Gastrocnemius medialis (tissue), 4 donors: ENCODE measurements at regions not wholly inside any gene's neighbourhood (a gene's known extent, or its start where the extent isn't known, plus 50 kb on each side); places are given as distances from the start of the nearest gene placed in this dataset.

ENCODE experiments used
- ATAC-seq, 2 donors: fragments of 150-250 bp; one replicate each; pipeline ENCODE4 v1.9.1; 2016
- DNase-seq, 2 donors: peaks; one replicate each; pipeline ENCODE4 v3.0.0-alpha.2; 2019
- H3K27ac ChIP-seq, 4 donors: fragments of 200-600 bp; sonication (generic); 1 replicate in 1 of 4; 2 replicates in 3 of 4; pipeline ENCODE4 v1.5.1; 2016 to 2018; ENCODE audit warnings: mild to moderate bottlenecking in 2 of 4, moderate library complexity in 1 of 4
- H3K27me3 ChIP-seq, 3 donors: fragments of 200-600 bp; sonication (generic) in 2 of 3; 1 replicate in 1 of 3; 2 replicates in 2 of 3; pipeline versions ENCODE4 v1.5.1 to v1.6.0; 2016 to 2019; ENCODE audit warnings: mild to moderate bottlenecking in 1 of 3, moderate library complexity in 1 of 3
- H3K36me3 ChIP-seq, 2 donors: fragments of 200-600 bp; sonication (generic) in 1 of 2; one replicate each; pipeline ENCODE4 v1.5.1; 2017 to 2018
- H3K4me1 ChIP-seq, 2 donors: fragments of 200-600 bp; sonication (generic) in 1 of 2; one replicate each; pipeline ENCODE4 v1.5.1; 2016 to 2017; ENCODE audit warnings: mild to moderate bottlenecking in 2 of 2
- H3K4me3 ChIP-seq, 4 donors: fragments of 200-600 bp; sonication (generic) in 3 of 4; 1 replicate in 1 of 4; 2 replicates in 3 of 4; pipeline ENCODE4 v1.5.1; 2016 to 2019; ENCODE audit warnings: mild to moderate bottlenecking in 2 of 4
- H3K9me3 ChIP-seq, 3 donors: fragments of 200-600 bp; sonication (generic) in 2 of 3; 1 replicate in 1 of 3; 2 replicates in 2 of 3; pipeline ENCODE4 v1.5.1; 2016 to 2019
- CTCF ChIP-seq, 5 experiments: fragments of 450-650 bp in 3 of 5; fragments of 200-600 bp in 2 of 5; sonication (generic) in 2 of 5; IDR thresholded peaks in 4 of 5; conservative IDR thresholded peaks in 1 of 5; 1 replicate in 4 of 5; 2 replicates in 1 of 5; pipeline ENCODE4 v1.5.1; 2016 to 2019; ENCODE audit warnings: antibody characterized with exemption in 5 of 5, mild to moderate bottlenecking in 3 of 5, moderate library complexity in 3 of 5
- POLR2A ChIP-seq, 2 donors: fragments of 450-650 bp; IDR thresholded peaks; one replicate each; pipeline ENCODE4 v1.6.1; 2017; ENCODE audit warnings: antibody characterized with exemption in 2 of 2, mild to moderate bottlenecking in 2 of 2, moderate library complexity in 2 of 2
- in situ Hi-C, 4 donors: fragments of 200-750 bp; cut with MboI; loops; one replicate each; pipeline versions ENCODE4 v1.15.0 to v1.8.0; 2017; ENCODE audit warnings: low sequenced_read_pairs in 4 of 4
- intact Hi-C: fragments of 100-400 bp; cut with DNase I; formaldehyde crosslinking; loops from one replicate; pipeline ENCODE4 v1.15.1; 2023; ENCODE audit warnings: low total_unique reads

- Histone ChIP-seq H3K4me1 (no peaks in the 10 kb centered on the region), H3K27me3 (no peaks in the 10 kb centered on the region), H3K27ac (no peak overlapping the region), H3K36me3 (no peaks in the 10 kb centered on the region), H3K9me3 (no peaks in the 10 kb centered on the region), H3K4me3 (no peak overlapping the region)
- ATAC-seq (no peak), DNase-seq (no peak)
- no peak for TF ChIP-seq CTCF (IDR thresholded peaks at IDR 0.05 in 4 of 5, conservative IDR thresholded peaks at IDR 0.05 in 1 of 5)
- no peak for TF ChIP-seq POLR2A (IDR thresholded peaks at IDR 0.05)
- in situ Hi-C loops: no loop called here
- intact Hi-C loops: no loop called here
Measured at GRCh38 chr14:78074561-78074960, 95.6 kb upstream of the NRXN3 start.

- H3K36me3 ChIP-seq: no peaks in the 10 kb centered on the region
- TF ChIP-seq CTCF (IDR thresholded peaks at IDR 0.05 in 4 of 5, conservative IDR thresholded peaks at IDR 0.05 in 1 of 5) (no peak), POLR2A (IDR thresholded peaks at IDR 0.05) (no peak)
- no peak for DNase-seq
- no peak for ATAC-seq
- no peaks in the 10 kb centered on the region for H3K9me3 ChIP-seq
- H3K27me3 ChIP-seq: no peaks in the 10 kb centered on the region
- in situ Hi-C loops (no loop called here), intact Hi-C loops (no loop called here)
- no peak overlapping the region for H3K4me3 ChIP-seq
- no peak overlapping the region for H3K27ac ChIP-seq
- no peaks in the 10 kb centered on the region for H3K4me1 ChIP-seq
Measured at GRCh38 chr14:78075033-78075432, 95.1 kb upstream of the NRXN3 start.

GRCh38 chr14:78075555-78076277 lies 94.5 kb upstream of the NRXN3 start:
- in situ Hi-C loops: no loop called here
- Histone ChIP-seq H3K27ac (no peak overlapping the region), H3K4me1 (no peaks in the 10 kb centered on the region), H3K9me3 (no peaks in the 10 kb centered on the region), H3K36me3 (no peaks in the 10 kb centered on the region), H3K4me3 (no peak overlapping the region), H3K27me3 (no peaks in the 10 kb centered on the region)
- ATAC-seq (no peak), DNase-seq (no peak)
- TF ChIP-seq POLR2A (IDR thresholded peaks at IDR 0.05) (no peak), CTCF (IDR thresholded peaks at IDR 0.05 in 4 of 5, conservative IDR thresholded peaks at IDR 0.05 in 1 of 5) (no peak)
- intact Hi-C loops: no loop called here

- TF ChIP-seq CTCF (IDR thresholded peaks at IDR 0.05 in 4 of 5, conservative IDR thresholded peaks at IDR 0.05 in 1 of 5): no peak
- no peak for TF ChIP-seq POLR2A (IDR thresholded peaks at IDR 0.05)
- no peak for DNase-seq
- Histone ChIP-seq H3K4me1 (no peaks in the 10 kb centered on the region), H3K36me3 (no peaks in the 10 kb centered on the region), H3K27ac (no peak overlapping the region), H3K9me3 (no peaks in the 10 kb centered on the region), H3K27me3 (no peaks in the 10 kb centered on the region), H3K4me3 (no peak overlapping the region)
- no peak for ATAC-seq
- intact Hi-C loops: no loop called here
- in situ Hi-C loops: no loop called here
Measured at GRCh38 chr14:78081245-78081644, 88.9 kb upstream of the NRXN3 start.

- no peaks in the 10 kb centered on the region for H3K9me3 ChIP-seq
- H3K27ac ChIP-seq: no peak overlapping the region
- no peaks in the 10 kb centered on the region for H3K36me3 ChIP-seq
- DNase-seq (no peak), ATAC-seq (no peak)
- intact Hi-C loops (no loop called here), in situ Hi-C loops (no loop called here)
- TF ChIP-seq POLR2A (IDR thresholded peaks at IDR 0.05) (no peak), CTCF (IDR thresholded peaks at IDR 0.05 in 4 of 5, conservative IDR thresholded peaks at IDR 0.05 in 1 of 5) (no peak)
- no peaks in the 10 kb centered on the region for H3K27me3 ChIP-seq
- no peak overlapping the region for H3K4me3 ChIP-seq
- H3K4me1 ChIP-seq: no peaks in the 10 kb centered on the region
Measured at GRCh38 chr14:78083837-78084236, 86.3 kb upstream of the NRXN3 start.
